ENCODE measurements at regions not wholly inside any gene's neighbourhood (a gene's known extent, or its start where the extent isn't known, plus 50 kb on each side); places are given as distances from the start of the nearest gene placed in this dataset.

- no peak for TF ChIP-seq CTCF (IDR thresholded peaks at IDR 0.05)
- TF ChIP-seq POLR2A (IDR thresholded peaks at IDR 0.05): no peak
Observed at GRCh38 chr10:28949005-28950004, 272.0 kb downstream of the BAMBI start.
